Colonic mucosa (tissue), 4 donors: ENCODE measurements at regions not wholly inside any gene's neighbourhood (a gene's known extent, or its start where the extent isn't known, plus 50 kb on each side); places are given as distances from the start of the nearest gene placed in this dataset.
"Not testable (repeated sequence)": the region's sequence is repeated elsewhere in the genome, so short reads cannot be mapped to it uniquely, and the experiment has no call there.

Source experiments
- DNase-seq: peaks from one replicate; pipeline ENCODE4 v3.0.0-alpha.2; 2020
- H3K27ac ChIP-seq: fragments of 200-600 bp; one replicate; pipeline ENCODE4 v1.8.0; 2021
- H3K27me3 ChIP-seq: fragments of 200-600 bp; one replicate; pipeline ENCODE4 v1.8.0; 2021
- H3K36me3 ChIP-seq: fragments of 200-600 bp; one replicate; pipeline ENCODE4 v1.8.0; 2021
- H3K4me1 ChIP-seq: fragments of 200-600 bp; one replicate; pipeline ENCODE4 v1.8.0; 2021; ENCODE audit warnings: mild to moderate bottlenecking
- H3K4me3 ChIP-seq: fragments of 200-600 bp; one replicate; pipeline ENCODE4 v1.8.0; 2021
- H3K9ac ChIP-seq, 2 donors: one replicate each; pipeline ENCODE4 v1.7.0; 2013; ENCODE audit warnings: control low read depth in 2 of 2, low read depth in 2 of 2, low read length in 2 of 2
- H3K9me3 ChIP-seq: fragments of 200-600 bp; one replicate; pipeline ENCODE4 v1.8.0; 2021
- intact Hi-C: fragments of 100-400 bp; cut with DNase I; formaldehyde crosslinking; loops from one replicate; pipeline ENCODE4 v1.14.1; 2022
- TF ChIP-seq, protein P1 (sequence below): fragments of 200-600 bp; IDR thresholded peaks from one replicate; pipeline ENCODE4 v1.8.0; 2022; ENCODE audit warnings: antibody characterized with exemption, mild to moderate bottlenecking
- donor health status: healthy.
- donor health status: DM: no; HTN: no; CAD: no.
- donor health status: DM: no; HTN: no; CAD: no.

DNA sequence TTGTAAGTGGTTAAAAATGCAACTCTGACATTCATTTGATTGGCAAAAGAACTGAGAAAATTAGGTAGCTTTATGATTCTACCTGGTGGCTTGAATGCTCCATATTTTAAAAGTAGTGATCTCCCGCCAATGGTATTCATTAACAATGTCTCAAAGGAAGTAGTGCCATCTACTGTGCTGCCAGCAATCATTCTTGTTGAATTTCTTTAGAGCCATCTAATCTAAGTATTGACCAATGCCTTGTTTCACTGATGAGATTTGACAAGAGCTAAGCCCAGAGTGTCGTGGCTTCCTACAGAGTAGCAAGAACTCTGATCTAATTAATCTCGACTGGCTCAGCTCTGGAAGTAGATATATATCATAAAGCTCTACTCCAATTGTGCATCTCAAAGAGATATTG is 696.7 kb downstream of the C6orf118 start:
- no peak for DNase-seq
- Histone ChIP-seq H3K9ac (no peak overlapping the region), H3K27ac (no peak overlapping the region), H3K36me3 (no peaks in the 10 kb centered on the region), H3K4me1 (no peaks in the 10 kb centered on the region), H3K4me3 (no peak overlapping the region), H3K9me3 (no peaks in the 10 kb centered on the region), H3K27me3 (no peaks in the 10 kb centered on the region)
- TF ChIP-seq, protein P1, sequence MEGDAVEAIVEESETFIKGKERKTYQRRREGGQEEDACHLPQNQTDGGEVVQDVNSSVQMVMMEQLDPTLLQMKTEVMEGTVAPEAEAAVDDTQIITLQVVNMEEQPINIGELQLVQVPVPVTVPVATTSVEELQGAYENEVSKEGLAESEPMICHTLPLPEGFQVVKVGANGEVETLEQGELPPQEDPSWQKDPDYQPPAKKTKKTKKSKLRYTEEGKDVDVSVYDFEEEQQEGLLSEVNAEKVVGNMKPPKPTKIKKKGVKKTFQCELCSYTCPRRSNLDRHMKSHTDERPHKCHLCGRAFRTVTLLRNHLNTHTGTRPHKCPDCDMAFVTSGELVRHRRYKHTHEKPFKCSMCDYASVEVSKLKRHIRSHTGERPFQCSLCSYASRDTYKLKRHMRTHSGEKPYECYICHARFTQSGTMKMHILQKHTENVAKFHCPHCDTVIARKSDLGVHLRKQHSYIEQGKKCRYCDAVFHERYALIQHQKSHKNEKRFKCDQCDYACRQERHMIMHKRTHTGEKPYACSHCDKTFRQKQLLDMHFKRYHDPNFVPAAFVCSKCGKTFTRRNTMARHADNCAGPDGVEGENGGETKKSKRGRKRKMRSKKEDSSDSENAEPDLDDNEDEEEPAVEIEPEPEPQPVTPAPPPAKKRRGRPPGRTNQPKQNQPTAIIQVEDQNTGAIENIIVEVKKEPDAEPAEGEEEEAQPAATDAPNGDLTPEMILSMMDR: no peak
- intact Hi-C loops: no loop called here

DNA sequence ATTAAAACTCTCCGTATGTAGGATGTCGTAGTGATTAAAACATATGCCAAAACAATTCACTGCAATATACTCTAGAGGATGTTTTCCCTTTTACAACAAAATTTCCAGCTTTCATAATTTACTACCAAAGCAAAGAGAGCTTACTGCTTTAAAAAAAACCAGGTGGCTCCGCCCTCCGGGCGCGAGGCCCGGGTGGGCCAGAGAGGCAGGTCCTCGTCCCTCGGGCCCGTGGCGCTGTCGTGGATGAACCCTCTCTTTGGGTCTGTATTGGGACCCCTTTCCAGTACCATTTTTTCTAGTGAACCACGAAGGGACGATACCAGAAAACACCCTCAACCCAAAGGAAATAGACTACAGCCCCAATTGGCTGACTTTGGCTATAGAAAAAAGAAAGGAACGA is 698.5 kb downstream of the C6orf118 start:
- intact Hi-C loops, DNase-seq, H3K4me1 ChIP-seq, H3K27me3 ChIP-seq, H3K27ac ChIP-seq, H3K4me3 ChIP-seq, H3K9ac ChIP-seq, H3K9me3 ChIP-seq, H3K36me3 ChIP-seq: not testable (repeated sequence)

DNA sequence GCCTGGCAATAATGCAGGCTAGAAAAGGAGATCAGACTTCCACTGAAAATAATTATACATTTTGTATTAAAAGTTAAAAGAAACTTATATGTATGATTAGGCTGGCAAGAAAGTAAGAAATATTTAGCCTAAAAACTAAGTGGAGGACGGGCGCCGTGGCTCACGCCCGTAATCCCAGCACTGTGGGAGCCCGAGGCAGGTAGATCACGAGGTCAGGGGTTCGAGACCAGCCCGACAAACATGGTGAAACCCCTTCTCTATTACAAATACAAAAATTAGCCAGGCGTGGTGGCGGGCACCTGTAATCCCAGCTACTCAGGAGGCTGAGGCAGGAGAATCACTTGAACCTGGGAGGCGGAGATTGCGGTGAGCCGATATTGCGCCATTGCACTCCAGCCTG is 707.0 kb downstream of the C6orf118 start:
- H3K9me3 ChIP-seq, H3K27ac ChIP-seq, H3K36me3 ChIP-seq, intact Hi-C loops, H3K27me3 ChIP-seq, H3K4me1 ChIP-seq, DNase-seq, H3K9ac ChIP-seq, H3K4me3 ChIP-seq: not testable (repeated sequence)

GRCh38 chr6:164581563-164581962 is 727.8 kb downstream of the C6orf118 start:
- no peak overlapping the region for H3K27ac ChIP-seq
- no peaks in the 10 kb centered on the region for H3K36me3 ChIP-seq
- TF ChIP-seq, protein P1: no peak
- H3K4me1 ChIP-seq: no peaks in the 10 kb centered on the region
- H3K9me3 ChIP-seq: no peaks in the 10 kb centered on the region
- intact Hi-C loops: no loop called here
- no peak for DNase-seq
- H3K4me3 ChIP-seq: no peak overlapping the region
- no peak overlapping the region for H3K9ac ChIP-seq
- no peaks in the 10 kb centered on the region for H3K27me3 ChIP-seq

DNA sequence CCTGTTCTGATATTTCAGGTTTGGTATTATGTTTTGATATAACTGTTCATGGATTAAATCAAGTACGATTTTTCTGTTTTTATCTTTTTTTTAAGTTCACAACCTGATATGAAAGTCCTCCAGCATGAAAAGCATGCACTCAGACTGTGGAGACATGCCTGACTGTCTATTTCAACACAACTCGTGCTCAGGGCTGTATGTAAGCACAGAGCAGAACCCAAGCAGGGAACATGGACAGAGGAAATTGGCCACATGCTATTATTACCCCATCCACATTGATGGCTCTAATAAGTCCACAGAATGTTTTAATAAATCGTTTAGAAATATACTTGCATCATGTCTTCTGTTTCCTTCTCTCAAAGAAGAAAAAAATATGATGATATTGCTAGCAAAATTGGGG is 730.4 kb downstream of the C6orf118 start:
- no peaks in the 10 kb centered on the region for H3K36me3 ChIP-seq
- no peak for DNase-seq
- H3K27ac ChIP-seq: no peak overlapping the region
- H3K9me3 ChIP-seq: no peaks in the 10 kb centered on the region
- H3K4me1 ChIP-seq: no peaks in the 10 kb centered on the region
- TF ChIP-seq, protein P1: no peak
- H3K27me3 ChIP-seq: no peaks in the 10 kb centered on the region
- no peak overlapping the region for H3K9ac ChIP-seq
- H3K4me3 ChIP-seq: no peak overlapping the region
- intact Hi-C loops: no loop called here

DNA sequence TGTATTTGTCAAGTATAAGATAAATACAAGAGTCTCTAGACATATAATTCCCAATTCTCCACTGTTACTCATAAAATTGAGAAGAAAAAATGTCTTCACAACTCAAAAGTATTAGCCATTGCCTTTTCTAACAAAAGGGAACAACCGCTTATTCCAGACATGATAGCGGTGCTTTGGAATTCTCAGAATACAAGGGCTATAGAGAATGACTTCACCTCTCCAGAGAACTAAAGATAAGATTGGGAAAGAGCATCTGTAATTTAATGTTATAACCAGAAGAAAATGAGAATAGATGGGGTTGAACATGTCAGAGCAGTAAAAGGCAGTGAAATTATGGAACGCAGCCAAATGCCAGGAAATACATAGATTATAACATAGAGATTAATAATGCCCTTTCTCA is 730.8 kb downstream of the C6orf118 start:
- TF ChIP-seq, protein P1: no peak
- H3K36me3 ChIP-seq: no peaks in the 10 kb centered on the region
- no peak overlapping the region for H3K27ac ChIP-seq
- no peaks in the 10 kb centered on the region for H3K27me3 ChIP-seq
- no peak overlapping the region for H3K9ac ChIP-seq
- intact Hi-C loops: no loop called here
- DNase-seq: no peak
- no peak overlapping the region for H3K4me3 ChIP-seq
- H3K9me3 ChIP-seq: no peaks in the 10 kb centered on the region
- no peaks in the 10 kb centered on the region for H3K4me1 ChIP-seq

DNA sequence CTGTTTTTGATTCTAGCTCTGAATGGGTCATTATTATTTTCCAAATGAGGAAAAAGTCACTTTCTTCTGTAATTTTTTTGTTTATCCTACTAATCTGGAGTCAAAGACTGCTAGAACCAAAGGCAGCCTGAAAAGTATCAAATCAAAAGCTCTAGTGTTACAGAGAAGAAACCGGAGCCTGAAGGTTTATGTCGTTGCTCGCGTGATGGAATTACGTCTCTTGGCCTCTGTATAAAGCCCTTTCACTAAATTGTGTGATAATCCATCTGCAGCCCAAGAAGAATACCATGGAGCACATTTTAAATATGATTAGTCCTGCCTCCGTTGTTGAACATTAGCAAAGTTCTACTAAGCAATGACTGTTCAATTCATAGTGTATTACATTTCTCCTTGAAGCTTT is 738.6 kb downstream of the C6orf118 start:
- no peaks in the 10 kb centered on the region for H3K4me1 ChIP-seq
- H3K27ac ChIP-seq: no peak overlapping the region
- intact Hi-C loops: no loop called here
- no peak overlapping the region for H3K9ac ChIP-seq
- TF ChIP-seq, protein P1: no peak
- no peaks in the 10 kb centered on the region for H3K36me3 ChIP-seq
- H3K27me3 ChIP-seq: no peaks in the 10 kb centered on the region
- H3K4me3 ChIP-seq: no peak overlapping the region
- no peak for DNase-seq
- no peaks in the 10 kb centered on the region for H3K9me3 ChIP-seq
